ENCODE measurements at regions not wholly inside any gene's neighbourhood (a gene's known extent, or its start where the extent isn't known, plus 50 kb on each side); places are given as distances from the start of the nearest gene placed in this dataset.

- TF ChIP-seq POLR2AphosphoS5 (IDR thresholded peaks at IDR 0.05) (no peak), CTCF (IDR thresholded peaks at IDR 0.05) (no peak), POLR2A (IDR thresholded peaks at IDR 0.05) (no peak), EP300 (IDR thresholded peaks at IDR 0.05) (no peak)
Observed at GRCh38 chr6:51429017-51429712, 610.5 kb downstream of the TFAP2B start.

All from stomach (tissue), 4 donors.